ENCODE measurements at regions not wholly inside any gene's neighbourhood (a gene's known extent, or its start where the extent isn't known, plus 50 kb on each side); places are given as distances from the start of the nearest gene placed in this dataset.

DNA sequence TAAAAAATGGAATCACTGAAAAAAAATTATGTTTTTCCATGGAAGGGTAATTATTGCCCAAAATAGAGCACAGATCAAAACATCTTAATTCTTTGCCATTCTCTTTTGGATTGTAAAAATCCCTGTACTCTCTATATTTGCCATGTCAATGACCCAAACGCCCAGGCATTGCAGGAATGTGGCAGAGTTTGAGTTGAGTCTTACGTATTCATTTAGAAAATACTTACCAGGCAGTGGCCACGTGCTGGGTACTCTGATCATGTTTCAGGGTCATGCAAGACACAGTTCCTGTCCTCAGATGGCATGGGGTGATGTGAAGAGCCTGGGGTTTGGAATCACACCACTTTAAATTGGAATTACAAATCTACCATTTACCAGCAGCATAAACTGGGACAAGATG, 267.7 kb downstream of the ABCC12 start:
- TF ChIP-seq EZH2 (IDR thresholded peaks at IDR 0.05; ENCODE audit: insufficient read depth, poor library complexity, severe bottlenecking) (no peak), EZH2phosphoT487 (IDR thresholded peaks at IDR 0.05; ENCODE audit: insufficient read depth, low read depth) (no peak)
